Smooth muscle cell (in vitro differentiated cells): ENCODE measurements at regions not wholly inside any gene's neighbourhood (a gene's known extent, or its start where the extent isn't known, plus 50 kb on each side); places are given as distances from the start of the nearest gene placed in this dataset.

Experiments
- DNase-seq: peaks from one replicate; lab custom pipeline; 2025; ENCODE audit not compliant: unreplicated experiment; lab: John Stamatoyannopoulos, UW
- H2AFZ ChIP-seq: fragments of 200-600 bp; sonication (generic); 2 replicates; pipeline ENCODE4 v1.6.0; 2016; ENCODE audit warnings: antibody characterized with exemption, low read depth, mild to moderate bottlenecking
- H3F3A ChIP-seq: fragments of 200-600 bp; sonication (generic); 2 replicates; pipeline ENCODE4 v1.6.0; 2017; ENCODE audit warnings: antibody characterized with exemption, low read depth
- H3K27ac ChIP-seq: fragments of 200-600 bp; sonication (generic); 2 replicates; pipeline ENCODE4 v1.5.1; 2016; ENCODE audit warnings: low read depth, mild to moderate bottlenecking
- H3K27me3 ChIP-seq: fragments of 200-600 bp; sonication (generic); 2 replicates; pipeline ENCODE4 v1.6.1; 2016; ENCODE audit warnings: low read depth, mild to moderate bottlenecking
- H3K36me3 ChIP-seq: fragments of 200-600 bp; sonication (generic); 2 replicates; pipeline ENCODE4 v1.5.1; 2016; ENCODE audit warnings: low read depth
- H3K4me1 ChIP-seq: fragments of 200-600 bp; sonication (generic); 2 replicates; pipeline ENCODE4 v1.5.1; 2016; ENCODE audit warnings: low read depth
- H3K4me2 ChIP-seq: fragments of 200-600 bp; sonication (generic); 2 replicates; pipeline ENCODE4 v1.6.0; 2016; ENCODE audit warnings: mild to moderate bottlenecking
- H3K4me3 ChIP-seq: fragments of 200-600 bp; sonication (generic); 2 replicates; pipeline ENCODE4 v1.5.1; 2016; ENCODE audit warnings: mild to moderate bottlenecking
- H3K79me2 ChIP-seq: fragments of 200-600 bp; sonication (generic); 2 replicates; pipeline ENCODE4 v1.6.0; 2016; ENCODE audit warnings: low read depth, mild to moderate bottlenecking
- H3K9ac ChIP-seq: fragments of 200-600 bp; sonication (generic); 2 replicates; pipeline ENCODE4 v1.6.0; 2016; ENCODE audit warnings: low read depth
- H3K9me3 ChIP-seq: fragments of 200-600 bp; sonication (generic); replicated peaks from 2 replicates; pipeline ENCODE4 v1.5.1; 2016; ENCODE audit warnings: low read depth
- H4K20me1 ChIP-seq: fragments of 200-600 bp; sonication (generic); 2 replicates; pipeline ENCODE4 v1.6.0; 2016; ENCODE audit warnings: low read depth
- WGBS: methylation state at CpG from one replicate; pipeline ENCODE4 v1.1.7; 2016; ENCODE audit warnings: low lambda C conversion rate; 5-methylcytosine and 5-hydroxymethylcytosine counted together
- TF ChIP-seq, protein P1 (sequence below): fragments of 200-600 bp; sonication (generic); IDR thresholded peaks from 2 replicates; pipeline ENCODE4 v1.5.1; 2017; ENCODE audit warnings: borderline replicate concordance, mild to moderate bottlenecking, antibody characterized with exemption; ENCODE audit not compliant: insufficient read depth, poor library complexity, severe bottlenecking

DNA sequence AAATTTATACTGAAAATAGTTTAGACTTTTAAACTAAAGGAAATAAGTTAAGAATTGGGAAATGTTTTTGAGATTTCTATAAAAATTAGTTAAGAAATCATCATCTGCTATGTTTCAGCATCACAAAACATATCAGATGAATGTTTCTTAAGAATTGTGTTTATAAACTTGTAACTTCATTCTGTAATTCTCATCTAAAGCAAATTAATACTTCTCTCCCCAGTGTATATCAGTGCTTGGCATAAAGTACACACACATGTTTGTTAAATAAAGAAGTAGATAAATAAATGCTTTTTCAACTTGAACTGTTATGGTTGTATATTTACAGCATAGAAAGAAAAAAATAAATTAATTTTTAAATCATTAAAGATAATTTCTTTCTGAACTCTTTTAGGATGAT is 245.9 kb upstream of the SLITRK3 start:
- H3K27ac ChIP-seq = no peak overlapping the region
- no peak overlapping the region for H3K9ac ChIP-seq
- no peaks in the 10 kb centered on the region for H4K20me1 ChIP-seq
- H3K4me3 ChIP-seq = no peak overlapping the region
- no peak for DNase-seq
- no peaks in the 10 kb centered on the region for H3K79me2 ChIP-seq
- H3K4me2 ChIP-seq = no peak overlapping the region
- H3K4me1 ChIP-seq = no peaks in the 10 kb centered on the region
- H3K27me3 ChIP-seq = no peaks in the 10 kb centered on the region
- no peaks in the 10 kb centered on the region for H3K9me3 ChIP-seq
- H3K36me3 ChIP-seq = no peaks in the 10 kb centered on the region
- H3F3A ChIP-seq = no peaks in the 10 kb centered on the region
- no peak overlapping the region for H2AFZ ChIP-seq
- TF ChIP-seq, protein P1, sequence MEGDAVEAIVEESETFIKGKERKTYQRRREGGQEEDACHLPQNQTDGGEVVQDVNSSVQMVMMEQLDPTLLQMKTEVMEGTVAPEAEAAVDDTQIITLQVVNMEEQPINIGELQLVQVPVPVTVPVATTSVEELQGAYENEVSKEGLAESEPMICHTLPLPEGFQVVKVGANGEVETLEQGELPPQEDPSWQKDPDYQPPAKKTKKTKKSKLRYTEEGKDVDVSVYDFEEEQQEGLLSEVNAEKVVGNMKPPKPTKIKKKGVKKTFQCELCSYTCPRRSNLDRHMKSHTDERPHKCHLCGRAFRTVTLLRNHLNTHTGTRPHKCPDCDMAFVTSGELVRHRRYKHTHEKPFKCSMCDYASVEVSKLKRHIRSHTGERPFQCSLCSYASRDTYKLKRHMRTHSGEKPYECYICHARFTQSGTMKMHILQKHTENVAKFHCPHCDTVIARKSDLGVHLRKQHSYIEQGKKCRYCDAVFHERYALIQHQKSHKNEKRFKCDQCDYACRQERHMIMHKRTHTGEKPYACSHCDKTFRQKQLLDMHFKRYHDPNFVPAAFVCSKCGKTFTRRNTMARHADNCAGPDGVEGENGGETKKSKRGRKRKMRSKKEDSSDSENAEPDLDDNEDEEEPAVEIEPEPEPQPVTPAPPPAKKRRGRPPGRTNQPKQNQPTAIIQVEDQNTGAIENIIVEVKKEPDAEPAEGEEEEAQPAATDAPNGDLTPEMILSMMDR = no peak

DNA sequence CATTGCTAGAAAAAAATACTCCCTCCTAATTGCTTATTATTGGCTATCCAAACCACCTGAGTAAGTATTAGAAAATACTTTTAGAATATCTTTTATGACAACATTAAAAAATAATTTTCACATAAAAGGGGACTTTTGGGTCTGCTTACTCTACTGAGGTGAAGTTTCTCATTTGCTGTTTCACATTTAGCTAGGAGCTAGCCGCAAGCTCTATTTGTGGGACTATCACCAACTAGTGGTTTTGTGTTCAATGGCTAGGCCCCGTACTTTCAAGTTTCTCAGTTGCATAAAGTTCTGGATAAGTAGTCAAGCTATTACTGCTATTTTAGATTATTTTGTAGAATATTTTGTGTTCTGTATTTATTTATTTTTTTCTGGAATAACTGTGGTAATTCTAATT is 244.2 kb upstream of the SLITRK3 start:
- TF ChIP-seq, protein P1 = no peak
- Histone ChIP-seq H3K4me1 (no peaks in the 10 kb centered on the region), H3K79me2 (no peaks in the 10 kb centered on the region), H2AFZ (no peak overlapping the region), H3K36me3 (no peaks in the 10 kb centered on the region), H3K4me2 (no peak overlapping the region), H3K4me3 (no peak overlapping the region), H4K20me1 (no peaks in the 10 kb centered on the region), H3K9ac (no peak overlapping the region), H3K9me3 (no peaks in the 10 kb centered on the region), H3K27ac (no peak overlapping the region), H3K27me3 (no peaks in the 10 kb centered on the region), H3F3A (no peaks in the 10 kb centered on the region)
- 94% methylated on average over 2 of the region's 2 CpGs for WGBS
- DNase-seq = no peak

DNA sequence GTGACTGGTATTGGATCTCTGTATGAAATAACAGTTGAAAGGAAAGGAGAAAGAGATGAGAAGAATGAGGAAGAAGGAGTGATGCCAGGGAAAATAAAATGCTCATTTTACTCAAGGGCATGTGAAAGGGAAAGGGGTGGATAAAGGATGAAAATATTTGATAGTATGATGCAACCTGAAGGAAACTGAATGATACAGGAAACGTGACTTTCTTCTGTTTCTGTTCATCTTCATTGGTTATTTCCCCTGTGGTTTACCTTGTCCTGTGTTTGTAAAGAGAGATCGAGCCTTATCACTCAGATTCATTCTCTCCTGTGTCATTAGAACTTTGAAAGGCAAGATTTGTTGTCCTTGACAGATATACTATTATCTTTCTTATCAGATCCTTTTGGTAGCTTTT is 243.6 kb upstream of the SLITRK3 start:
- no peak for DNase-seq
- Histone ChIP-seq H3K27ac (no peak overlapping the region), H3K4me3 (no peak overlapping the region), H3F3A (no peaks in the 10 kb centered on the region), H3K9me3 (no peaks in the 10 kb centered on the region), H3K9ac (no peak overlapping the region), H3K79me2 (no peaks in the 10 kb centered on the region), H3K27me3 (no peaks in the 10 kb centered on the region), H3K36me3 (no peaks in the 10 kb centered on the region), H3K4me1 (no peaks in the 10 kb centered on the region), H4K20me1 (no peaks in the 10 kb centered on the region), H3K4me2 (no peak overlapping the region), H2AFZ (no peak overlapping the region)
- WGBS = 81% methylated on average over 2 of the region's 2 CpGs
- TF ChIP-seq, protein P1 = no peak

DNA sequence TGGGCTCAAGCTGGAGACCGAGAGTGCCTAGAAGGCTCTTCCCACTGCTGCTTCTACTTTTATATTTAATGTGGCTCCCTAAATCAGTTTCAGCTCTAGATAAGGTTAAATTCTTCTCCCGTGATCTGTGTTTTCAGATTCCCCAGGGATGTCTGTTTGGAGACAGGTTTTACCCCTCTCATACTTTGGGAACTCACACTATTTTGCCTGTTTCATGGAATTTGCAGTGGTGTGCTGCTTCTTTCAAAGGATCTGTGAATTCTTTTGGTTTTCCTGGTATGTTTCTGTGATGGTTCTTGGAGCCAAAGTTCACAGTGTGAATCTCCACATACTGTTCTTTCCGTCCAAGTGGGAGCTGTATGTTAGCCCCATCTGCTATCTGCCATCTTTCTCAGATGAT is 238.3 kb upstream of the SLITRK3 start:
- H3K27me3 ChIP-seq = no peaks in the 10 kb centered on the region
- H3K27ac ChIP-seq = no peak overlapping the region
- TF ChIP-seq, protein P1 = no peak
- no peaks in the 10 kb centered on the region for H3K9me3 ChIP-seq
- H3K79me2 ChIP-seq = no peaks in the 10 kb centered on the region
- H4K20me1 ChIP-seq = no peaks in the 10 kb centered on the region
- no peak overlapping the region for H3K4me3 ChIP-seq
- no peak overlapping the region for H2AFZ ChIP-seq
- no peaks in the 10 kb centered on the region for H3K4me1 ChIP-seq
- H3K9ac ChIP-seq = no peak overlapping the region
- H3K36me3 ChIP-seq = no peaks in the 10 kb centered on the region
- no peaks in the 10 kb centered on the region for H3F3A ChIP-seq
- 83% methylated on average over 3 of the region's 3 CpGs for WGBS
- no peak for DNase-seq
- H3K4me2 ChIP-seq = no peak overlapping the region
